ENCODE measurements at regions not wholly inside any gene's neighbourhood (a gene's known extent, or its start where the extent isn't known, plus 50 kb on each side); places are given as distances from the start of the nearest gene placed in this dataset.

DNA sequence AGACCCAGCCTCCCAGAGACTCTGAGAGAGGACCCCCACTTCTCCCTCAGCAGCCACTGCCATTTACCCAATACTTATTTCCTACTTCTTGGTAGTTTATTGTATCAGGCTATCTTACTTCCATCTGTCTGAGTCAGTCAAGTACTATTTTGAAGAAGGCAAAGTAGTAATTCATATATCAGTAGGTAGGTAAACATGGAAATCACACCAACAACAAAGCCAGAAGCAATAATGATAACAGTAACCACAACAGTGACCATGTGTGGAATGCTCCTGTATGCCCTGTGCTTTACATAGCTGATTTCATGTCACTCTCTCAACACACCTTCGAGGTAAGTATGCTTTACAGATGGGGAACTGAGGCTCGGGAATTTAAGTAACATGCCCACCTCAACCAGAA is 173.0 kb downstream of the BCL11A start:
- TF ChIP-seq YY1 (IDR thresholded peaks at IDR 0.05; ENCODE audit: insufficient read depth, insufficient read length) (no peak), ZNF274 (IDR thresholded peaks at IDR 0.05; ENCODE audit: low read depth, low read length) (no peak)
